Mesendoderm (in vitro differentiated cells): ENCODE measurements at regions not wholly inside any gene's neighbourhood (a gene's known extent, or its start where the extent isn't known, plus 50 kb on each side); places are given as distances from the start of the nearest gene placed in this dataset.
A peak's percentile ranks its signal among the peaks of the same experiment; 100 is the strongest.

Experiments used
- DNase-seq: peaks from one replicate; pipeline ENCODE4 v3.0.0; 2013
- H2AK5ac ChIP-seq: 2 replicates; pipeline ENCODE4 v1.6.1; 2013; ENCODE audit warnings: low read length, inconsistent platforms
- H2BK120ac ChIP-seq: 2 replicates; pipeline ENCODE4 v1.6.1; 2013; ENCODE audit warnings: low read depth, mild to moderate bottlenecking, low read length, moderate library complexity, mixed read lengths
- H2BK15ac ChIP-seq: replicated peaks from 2 replicates; pipeline ENCODE4 v1.6.1; 2013; ENCODE audit warnings: low read depth, mild to moderate bottlenecking, moderate library complexity
- H2BK5ac ChIP-seq: 2 replicates; pipeline ENCODE4 v1.6.1; 2013; ENCODE audit warnings: low read length, inconsistent platforms
- H3K18ac ChIP-seq: 2 replicates; pipeline ENCODE4 v1.6.1; 2013; ENCODE audit warnings: mild to moderate bottlenecking, low read length, mixed read lengths
- H3K23ac ChIP-seq: one replicate; pipeline ENCODE4 v1.6.1; 2013; ENCODE audit warnings: low read length
- H3K27ac ChIP-seq: 2 replicates; pipeline ENCODE4 v1.5.1; 2013; ENCODE audit warnings: low read depth, mild to moderate bottlenecking, inconsistent platforms, low read length, moderate library complexity
- H3K27me3 ChIP-seq: 2 replicates; pipeline ENCODE4 v1.6.1; 2013; ENCODE audit warnings: low read length, control low read depth, mild to moderate bottlenecking, inconsistent platforms; ENCODE audit not compliant: insufficient read depth, poor library complexity
- H3K36me3 ChIP-seq: 2 replicates; pipeline ENCODE4 v1.6.1; 2013; ENCODE audit warnings: low read length, inconsistent platforms; ENCODE audit not compliant: control insufficient read depth, insufficient read depth
- H3K4ac ChIP-seq: one replicate; pipeline ENCODE4 v1.6.1; 2013; ENCODE audit warnings: low read depth, mild to moderate bottlenecking, low read length, moderate library complexity
- H3K4me1 ChIP-seq: 2 replicates; pipeline ENCODE4 v1.6.1; 2013; ENCODE audit warnings: low read depth, low read length, inconsistent platforms; ENCODE audit not compliant: control insufficient read depth
- H3K4me2 ChIP-seq: 2 replicates; pipeline ENCODE4 v1.6.1; 2013; ENCODE audit warnings: low read length
- H3K4me3 ChIP-seq: 2 replicates; pipeline ENCODE4 v1.5.1; 2013; ENCODE audit warnings: mild to moderate bottlenecking, low read length
- H3K56ac ChIP-seq: one replicate; pipeline ENCODE4 v1.6.1; 2013; ENCODE audit warnings: low read length
- H3K79me1 ChIP-seq: 2 replicates; pipeline ENCODE4 v1.6.1; 2013; ENCODE audit warnings: low read length, inconsistent platforms
- H3K79me2 ChIP-seq: 2 replicates; pipeline ENCODE4 v1.6.1; 2013; ENCODE audit warnings: mild to moderate bottlenecking, low read length; ENCODE audit not compliant: control insufficient read depth, insufficient read depth
- H3K9ac ChIP-seq: 2 replicates; pipeline ENCODE4 v1.6.1; 2013; ENCODE audit warnings: low read length, inconsistent platforms
- H4K5ac ChIP-seq: one replicate; pipeline ENCODE4 v1.6.1; 2013; ENCODE audit warnings: low read length
- H4K8ac ChIP-seq: one replicate; pipeline ENCODE4 v1.6.1; 2013; ENCODE audit warnings: low read depth, mild to moderate bottlenecking, control low read depth, low read length, moderate library complexity
- WGBS: extraction: QIAGEN DNeasy Blood & Tissue Kit; methylation state at CpG from one replicate; pipeline ENCODE4 v1.1.7; 2013; ENCODE audit warnings: low lambda C conversion rate, missing lambda C conversion rate; ENCODE audit not compliant: insufficient coverage; ENCODE audit errors: extremely low coverage; 5-methylcytosine and 5-hydroxymethylcytosine counted together

DNA sequence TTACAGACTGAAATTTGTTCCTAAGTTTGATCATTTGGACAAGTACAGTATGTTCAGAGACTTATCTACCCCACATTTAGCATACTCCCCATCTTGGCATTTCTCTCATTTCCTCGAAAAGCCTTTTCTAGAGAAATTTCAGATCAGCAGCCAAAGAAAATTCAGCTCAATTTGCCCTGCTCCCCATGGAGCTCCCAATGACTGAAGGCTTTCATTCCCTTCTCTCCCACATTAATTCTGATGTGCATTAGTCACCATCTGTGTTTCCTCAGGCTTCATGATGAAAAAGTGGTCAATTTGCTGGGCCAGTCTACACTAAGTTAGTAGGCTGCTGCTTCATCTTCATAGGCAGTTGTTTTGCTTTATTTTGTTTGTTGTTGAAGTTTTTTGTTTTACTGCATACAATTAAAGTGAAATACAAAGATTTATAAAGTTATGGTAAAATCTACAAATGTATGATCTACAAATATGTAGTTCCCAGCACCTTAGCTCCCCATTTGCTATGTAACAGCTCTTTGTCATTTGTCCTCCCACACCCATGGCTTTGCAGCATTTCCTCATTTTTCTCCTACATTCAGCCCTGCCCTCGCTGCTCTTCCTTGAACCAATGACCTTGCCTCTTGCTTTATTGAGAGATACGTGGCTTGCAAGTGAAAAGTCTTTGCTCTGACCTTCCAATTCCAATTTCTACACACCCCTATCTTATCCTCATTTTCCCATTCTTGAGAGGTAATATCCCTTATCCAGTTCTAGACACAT, 193.9 kb downstream of the ANAPC10 start:
- Histone ChIP-seq H3K4ac (no peak overlapping the region), H3K27me3 (no peaks in the 10 kb centered on the region), H3K4me2 (no peak overlapping the region), H3K4me3 (no peak overlapping the region), H3K9ac (no peak overlapping the region), H3K4me1 (no peaks in the 10 kb centered on the region), H2AK5ac (no peak overlapping the region), H3K18ac (no peak overlapping the region), H3K79me2 (no peaks in the 10 kb centered on the region), H2BK15ac (no peak overlapping the region), H4K5ac (no peak overlapping the region), H3K23ac (no peak overlapping the region), H2BK5ac (no peak overlapping the region), H3K56ac (no peak overlapping the region), H2BK120ac (no peak overlapping the region), H3K27ac (no peak overlapping the region), H4K8ac (no peak overlapping the region), H3K36me3 (no peaks in the 10 kb centered on the region), H3K79me1 (no peaks in the 10 kb centered on the region)
- no peak for DNase-seq
- WGBS = no CpG with 5 or more reads among the region's 3 CpGs

DNA sequence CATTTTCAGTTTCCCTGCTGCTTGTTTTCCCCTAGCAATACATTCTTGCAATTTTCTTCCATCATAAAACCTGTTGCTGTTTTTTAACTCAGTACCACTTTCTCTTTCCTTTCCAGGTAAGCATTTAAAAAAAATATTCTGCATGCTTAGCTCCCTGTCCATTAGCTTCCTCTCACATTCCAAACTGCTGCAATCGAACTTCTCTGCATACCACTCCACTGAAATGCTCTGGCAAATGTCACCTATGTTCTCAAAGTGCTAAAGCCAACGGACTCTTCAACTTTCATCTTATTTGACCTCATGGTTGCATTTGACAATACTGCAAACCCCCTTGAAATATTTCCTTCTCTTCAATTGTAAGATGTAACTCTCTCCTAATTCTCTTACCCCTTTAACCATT, 192.7 kb downstream of the ANAPC10 start:
- no peak overlapping the region for H2BK15ac ChIP-seq

DNA sequence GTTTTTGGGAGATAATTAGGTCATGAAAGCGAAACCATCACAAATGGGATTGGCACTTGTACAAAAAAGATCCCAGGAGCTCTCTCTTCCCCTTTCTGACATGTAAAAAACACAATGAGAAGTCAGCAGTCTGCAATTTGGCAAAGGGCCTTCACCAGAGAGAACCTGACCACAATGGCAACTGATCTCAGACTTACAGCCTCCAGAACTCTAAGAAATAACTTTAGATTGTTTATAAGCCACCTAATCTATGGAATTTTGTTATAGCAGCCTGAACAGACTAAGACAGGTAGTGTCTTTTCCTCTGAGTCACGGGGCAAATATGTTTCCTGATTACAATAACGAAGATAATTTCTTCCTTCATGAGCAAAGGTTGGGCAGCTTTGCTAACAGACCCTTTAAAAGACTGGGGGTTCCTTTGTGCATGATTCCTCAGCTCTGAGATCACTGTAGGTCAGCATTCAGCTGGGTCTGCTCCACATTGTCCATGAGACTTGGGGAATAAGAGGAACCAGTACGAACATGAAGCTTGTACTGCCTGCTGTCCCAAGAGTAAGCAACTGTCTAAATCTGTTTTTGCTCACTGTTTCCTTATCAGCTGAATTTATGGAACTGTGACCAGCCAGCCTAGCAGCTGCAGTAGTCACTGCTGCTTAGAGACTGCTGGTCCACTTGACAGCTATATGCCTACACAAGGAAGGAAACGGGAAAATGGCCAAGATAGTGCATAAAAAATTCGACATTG, 191.6 kb downstream of the ANAPC10 start:
- no CpG with 5 or more reads among the region's 6 CpGs for WGBS
- no peak overlapping the region for H2BK120ac ChIP-seq

More for the DNA sequence above, 192.7 kb downstream of the ANAPC10 start:
- Histone ChIP-seq H4K5ac (no peak overlapping the region), H2AK5ac (no peak overlapping the region), H3K56ac (no peak overlapping the region), H3K36me3 (no peaks in the 10 kb centered on the region), H2BK5ac (no peak overlapping the region), H3K23ac (no peak overlapping the region), H3K4me3 (no peak overlapping the region), H2BK120ac (no peak overlapping the region), H3K4ac (no peak overlapping the region), H3K27me3 (no peaks in the 10 kb centered on the region), H3K4me2 (no peak overlapping the region), H3K18ac (no peak overlapping the region), H3K79me1 (no peaks in the 10 kb centered on the region), H3K4me1 (no peaks in the 10 kb centered on the region), H4K8ac (no peak overlapping the region), H3K27ac (no peak overlapping the region), H3K79me2 (no peaks in the 10 kb centered on the region), H3K9ac (no peak overlapping the region)
- peak; percentile 10 for DNase-seq
- no CpG with 5 or more reads among the region's 2 CpGs for WGBS

DNA sequence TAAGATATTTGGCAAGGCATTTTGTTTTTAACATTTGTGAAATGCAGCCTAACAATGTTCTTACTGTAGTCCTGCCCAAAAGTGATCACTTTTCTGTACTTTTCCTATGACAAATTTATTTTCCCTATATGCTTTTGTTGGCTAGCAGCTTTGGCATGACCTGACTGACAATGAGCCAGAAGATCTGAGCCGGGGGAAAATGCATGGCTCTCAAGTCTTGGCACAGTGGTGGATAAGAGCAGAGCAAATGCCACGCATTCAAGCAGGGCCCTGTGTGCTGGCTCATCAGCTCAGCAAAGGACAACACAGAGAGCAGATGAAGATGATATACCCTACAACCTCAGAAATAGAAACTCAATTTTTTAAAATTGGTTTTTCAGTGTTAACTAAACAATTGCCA, 187.3 kb downstream of the ANAPC10 start:
- Histone ChIP-seq H3K4me2 (no peak overlapping the region), H3K9ac (no peak overlapping the region), H3K4me1 (no peaks in the 10 kb centered on the region), H4K5ac (no peak overlapping the region), H3K4me3 (no peak overlapping the region), H2BK120ac (no peak overlapping the region), H4K8ac (no peak overlapping the region), H3K27me3 (no peaks in the 10 kb centered on the region), H3K79me1 (no peaks in the 10 kb centered on the region), H3K36me3 (no peaks in the 10 kb centered on the region), H3K23ac (no peak overlapping the region), H2AK5ac (no peak overlapping the region), H3K27ac (no peak overlapping the region), H3K4ac (no peak overlapping the region), H2BK5ac (no peak overlapping the region), H3K56ac (no peak overlapping the region), H3K18ac (no peak overlapping the region), H2BK15ac (no peak overlapping the region), H3K79me2 (no peaks in the 10 kb centered on the region)
- DNase-seq = no peak
- WGBS = no CpG with 5 or more reads among the region's 2 CpGs

More for the DNA sequence above, 191.6 kb downstream of the ANAPC10 start:
- no peak overlapping the region for H3K4me2 ChIP-seq
- no peak overlapping the region for H2BK15ac ChIP-seq
- no peak overlapping the region for H2AK5ac ChIP-seq
- H3K4ac ChIP-seq = no peak overlapping the region
- no peaks in the 10 kb centered on the region for H3K27me3 ChIP-seq
- no peak overlapping the region for H3K56ac ChIP-seq
- no peak overlapping the region for H3K23ac ChIP-seq
- H3K4me3 ChIP-seq = no peak overlapping the region
- no peaks in the 10 kb centered on the region for H3K79me2 ChIP-seq
- H3K9ac ChIP-seq = no peak overlapping the region
- H3K36me3 ChIP-seq = no peaks in the 10 kb centered on the region
- H3K4me1 ChIP-seq = no peaks in the 10 kb centered on the region
- H3K27ac ChIP-seq = no peak overlapping the region
- H2BK5ac ChIP-seq = no peak overlapping the region
- H4K8ac ChIP-seq = no peak overlapping the region
- no peak for DNase-seq
- no peak overlapping the region for H4K5ac ChIP-seq
- H3K18ac ChIP-seq = no peak overlapping the region
- no peaks in the 10 kb centered on the region for H3K79me1 ChIP-seq
